ENCODE measurements at regions not wholly inside any gene's neighbourhood (a gene's known extent, or its start where the extent isn't known, plus 50 kb on each side); places are given as distances from the start of the nearest gene placed in this dataset.

DNA sequence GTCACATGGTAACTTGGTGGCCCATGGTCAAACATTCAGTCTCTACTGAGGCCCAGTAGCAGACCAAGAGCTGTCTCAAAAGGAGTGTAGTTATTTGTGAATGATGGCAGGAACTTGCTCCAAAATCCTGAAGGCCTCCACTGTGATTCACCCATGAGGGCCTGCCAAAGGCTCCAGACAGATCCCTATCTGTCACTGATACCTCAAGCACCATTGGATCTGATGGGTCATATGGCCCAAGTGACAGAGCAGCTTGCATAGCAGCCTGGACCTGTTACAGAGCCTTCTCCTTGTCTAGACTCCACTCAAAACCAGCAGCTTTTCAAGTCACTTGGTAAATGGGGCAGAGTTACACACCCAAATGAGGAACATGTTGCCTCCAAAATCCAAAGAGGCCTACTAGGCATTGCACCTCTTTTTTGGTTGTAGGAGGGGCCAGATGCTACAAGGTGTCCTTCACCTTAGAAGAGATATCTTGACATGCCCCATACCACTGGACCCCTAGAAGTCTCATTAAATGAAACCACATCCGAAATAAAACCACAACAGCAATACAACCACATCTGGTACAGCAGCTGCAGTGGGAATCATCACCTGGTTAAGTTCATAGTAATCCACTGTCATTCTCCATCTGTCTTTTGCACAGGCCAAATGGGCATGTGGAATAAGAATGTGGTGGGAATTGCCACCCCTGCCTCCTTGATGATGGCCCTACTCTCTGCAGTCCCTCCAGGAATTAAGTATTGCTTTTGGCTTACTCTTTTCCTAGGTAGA lies 150.4 kb upstream of the MAX start:
- no peak for DNase-seq

DNA sequence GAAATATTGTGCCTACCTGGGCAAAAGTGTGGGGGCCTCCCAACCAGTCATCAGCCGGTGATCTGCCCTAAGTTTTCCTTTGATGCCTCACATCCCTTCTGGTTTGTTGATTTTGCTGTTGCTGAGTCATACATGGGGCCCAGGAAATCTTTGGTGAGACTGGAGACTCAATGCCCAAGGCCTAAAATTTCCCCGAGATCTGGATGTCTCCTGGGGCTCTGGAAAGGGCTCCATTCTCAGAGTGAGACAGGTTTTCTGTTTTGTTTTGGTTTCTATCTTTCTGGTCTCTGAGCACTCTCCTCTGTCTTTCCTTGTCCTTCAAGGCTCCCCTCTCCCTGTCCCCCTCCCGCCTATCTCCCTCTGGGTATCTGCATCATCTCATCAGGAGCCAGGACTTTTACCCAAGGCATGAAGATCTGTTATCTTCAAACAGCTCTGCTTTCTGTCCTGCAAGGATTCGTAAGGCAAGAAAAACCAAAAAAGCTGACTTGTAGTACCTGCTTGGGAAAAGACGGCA lies 152.8 kb upstream of the MAX start:
- no peak for DNase-seq

DNA sequence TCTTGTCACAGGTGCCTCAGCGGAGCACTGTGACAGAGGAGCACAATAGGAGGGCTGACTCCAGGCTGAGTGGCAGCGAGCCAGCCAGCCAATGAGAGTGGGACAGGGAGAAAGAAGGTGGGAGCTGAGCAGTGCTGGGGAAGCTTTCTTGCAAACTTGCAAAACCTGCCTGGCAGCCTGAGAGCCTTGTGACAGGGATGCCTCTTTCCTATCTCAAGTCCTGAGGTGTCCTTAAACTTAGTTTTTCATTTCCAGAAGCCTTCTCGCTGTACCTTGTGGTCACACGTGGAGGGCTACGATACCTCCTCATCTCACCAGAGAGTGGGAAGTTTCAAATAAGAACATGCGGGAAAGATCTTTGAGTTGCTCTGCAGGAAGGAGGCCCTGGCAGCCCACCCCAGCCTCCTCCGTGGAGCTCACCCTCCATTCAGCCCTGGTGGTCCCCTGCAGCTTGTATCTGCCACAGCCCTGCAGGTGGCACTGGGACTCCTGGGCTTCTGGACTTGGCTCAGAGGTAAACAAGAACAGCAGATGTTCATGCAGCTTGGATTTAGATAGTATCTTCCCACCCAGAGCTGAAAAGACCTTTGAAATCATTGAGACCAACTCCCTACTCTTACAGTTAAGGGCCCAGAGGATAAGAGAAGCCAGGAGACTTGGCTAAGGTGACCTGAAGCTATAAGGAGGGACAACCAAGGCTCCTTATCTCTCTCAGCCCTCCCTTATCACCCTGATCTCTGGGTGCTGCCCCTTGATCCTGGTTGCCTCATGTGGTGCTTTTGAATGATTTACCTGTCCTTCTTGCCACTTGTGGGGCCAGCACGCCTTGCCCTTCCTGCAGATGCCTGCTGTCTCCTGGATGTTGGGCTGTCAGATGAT lies 153.5 kb upstream of the MAX start:
- peak; percentile 69 for DNase-seq

DNA sequence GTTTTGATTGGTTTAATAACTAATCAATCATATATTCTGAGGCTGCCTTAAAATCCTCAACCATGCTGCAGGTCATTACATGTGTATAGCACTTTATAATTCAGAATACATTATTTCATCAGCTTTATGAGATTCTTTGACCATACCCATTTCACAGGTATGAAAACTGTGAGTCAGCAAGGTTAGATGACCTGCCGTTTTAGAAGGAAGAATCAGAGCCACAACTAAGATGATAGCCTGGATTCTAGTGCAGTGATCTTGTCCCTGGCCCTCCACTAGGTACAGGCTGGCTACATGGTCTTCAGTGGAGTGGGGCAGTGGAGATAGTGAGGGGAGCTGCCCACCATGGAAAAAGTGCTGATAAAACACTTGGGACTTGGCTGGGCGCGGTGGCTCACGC lies 154.4 kb upstream of the MAX start:
- no peak for DNase-seq

DNA sequence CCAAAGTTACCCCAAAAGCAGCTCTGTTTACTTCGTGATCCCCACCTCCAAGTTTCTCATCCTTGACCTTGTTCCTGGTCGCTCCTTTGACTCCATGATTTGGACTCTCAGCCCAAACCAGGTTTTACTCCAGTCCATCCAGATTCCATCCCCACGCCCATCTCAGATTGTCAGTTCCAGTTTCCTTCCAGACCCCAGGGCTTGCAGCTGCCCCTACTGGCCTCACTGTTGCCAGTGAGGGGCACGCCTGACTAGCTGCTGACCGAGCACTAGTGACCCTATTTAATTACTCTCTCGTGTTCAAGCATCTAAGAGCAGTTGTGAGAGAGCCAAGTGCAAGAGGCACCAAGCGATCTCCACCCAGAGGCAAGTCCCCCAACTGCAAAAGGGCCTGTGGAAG lies 155.1 kb upstream of the FUT8 start:
- no peak for DNase-seq

DNA sequence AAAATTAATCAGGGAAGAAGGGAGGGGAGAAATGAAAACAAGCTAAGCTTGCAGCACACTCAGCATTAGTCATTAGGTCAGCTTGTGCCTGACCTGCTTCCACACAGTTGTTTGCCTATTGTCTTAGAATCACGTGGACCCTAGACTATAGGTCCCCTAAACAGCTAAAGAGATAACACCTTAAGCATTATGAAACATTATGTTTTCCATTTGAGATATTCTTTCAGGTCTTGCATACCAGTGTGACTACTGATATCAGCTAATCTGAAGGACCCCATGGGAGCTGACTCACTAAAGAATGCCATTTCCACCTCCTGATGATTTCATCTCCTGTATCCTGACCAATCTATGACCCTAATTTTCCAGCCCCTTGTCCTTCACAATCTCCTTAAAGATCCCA lies 154.1 kb upstream of the FUT8 start:
- DNase-seq: no peak

DNA sequence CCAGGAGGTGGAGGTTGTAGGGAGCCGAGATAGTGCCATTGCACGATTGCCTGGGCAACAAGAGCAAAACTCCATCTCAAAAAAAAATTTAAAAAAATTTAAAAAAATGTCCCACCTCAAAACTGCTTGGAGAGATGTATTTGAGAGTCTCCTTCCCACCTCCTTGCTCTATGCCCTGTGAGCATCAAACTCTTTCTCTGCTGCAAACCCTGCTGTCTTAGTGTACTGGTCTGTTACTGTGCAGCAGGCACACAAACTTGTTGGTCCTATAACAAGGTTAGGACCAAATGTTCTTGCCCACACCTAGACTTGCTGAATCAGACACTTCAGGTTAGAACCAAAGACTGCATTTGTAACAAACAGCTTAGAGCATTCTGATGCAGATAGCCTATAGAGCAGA lies 153.5 kb upstream of the FUT8 start:
- no peak for DNase-seq

DNA sequence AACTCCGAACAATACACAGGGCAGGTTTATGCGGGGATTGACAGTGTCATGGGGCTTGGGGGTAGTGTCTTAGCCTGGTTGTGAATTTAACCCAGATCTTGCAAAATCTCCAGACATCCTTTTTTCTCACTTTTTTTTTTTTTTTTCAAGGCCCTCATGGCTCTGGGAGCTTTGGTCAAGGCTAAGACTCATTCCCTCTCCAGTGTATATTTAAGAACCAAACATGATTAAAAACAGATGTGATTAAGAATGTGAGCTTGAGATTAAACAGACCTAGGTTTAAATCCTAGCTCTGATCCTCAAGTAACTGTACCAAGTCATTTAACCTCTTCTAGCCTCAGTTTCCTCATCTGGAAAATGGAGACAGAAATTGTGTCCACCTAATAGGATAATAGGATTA lies 151.7 kb upstream of the FUT8 start:
- no peak for DNase-seq

DNA sequence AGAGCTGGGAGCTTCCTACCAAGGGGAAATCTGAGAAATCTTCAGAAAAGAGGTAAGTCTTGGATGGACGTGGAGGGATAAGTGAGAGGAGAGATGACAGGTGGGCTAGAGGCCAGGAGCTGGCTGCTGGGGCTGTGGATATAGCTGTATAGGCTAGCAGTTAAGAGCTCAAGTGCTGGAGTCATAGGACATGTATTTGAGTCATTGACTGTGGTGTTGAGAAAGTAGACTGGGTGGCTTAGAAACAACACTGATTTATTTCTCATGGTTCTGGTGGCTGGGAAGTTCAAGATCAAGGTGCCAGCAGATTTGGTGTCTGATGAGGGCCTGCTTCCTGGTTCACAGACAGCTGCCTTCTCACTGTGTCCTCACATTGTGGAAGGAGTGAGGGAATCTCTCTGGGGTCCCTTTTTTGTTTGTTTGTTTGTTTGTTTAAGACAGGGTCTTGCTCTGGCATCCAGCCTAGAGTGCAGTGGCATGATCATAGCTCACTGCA lies 151.1 kb upstream of the FUT8 start:
- DNase-seq: no peak

DNA sequence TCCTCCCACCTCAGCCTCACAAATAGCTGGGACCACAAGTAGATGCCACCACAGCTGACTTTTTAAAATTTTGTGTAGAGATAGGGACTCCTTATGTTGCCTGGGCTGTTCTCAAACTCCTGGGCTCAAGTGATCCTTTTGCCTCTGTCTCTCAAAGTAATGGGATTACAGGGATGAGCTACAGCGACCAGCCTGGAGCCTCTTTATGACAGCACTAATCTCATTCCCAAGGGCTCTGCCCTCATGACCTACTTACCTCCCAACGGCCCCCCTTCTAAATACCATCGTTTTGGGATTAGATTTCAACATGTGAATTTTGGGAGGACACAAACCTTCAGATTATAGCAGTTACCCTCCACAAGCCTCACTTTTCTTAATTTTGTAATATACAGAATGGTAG lies 150.6 kb upstream of the FUT8 start:
- no peak for DNase-seq

DNA sequence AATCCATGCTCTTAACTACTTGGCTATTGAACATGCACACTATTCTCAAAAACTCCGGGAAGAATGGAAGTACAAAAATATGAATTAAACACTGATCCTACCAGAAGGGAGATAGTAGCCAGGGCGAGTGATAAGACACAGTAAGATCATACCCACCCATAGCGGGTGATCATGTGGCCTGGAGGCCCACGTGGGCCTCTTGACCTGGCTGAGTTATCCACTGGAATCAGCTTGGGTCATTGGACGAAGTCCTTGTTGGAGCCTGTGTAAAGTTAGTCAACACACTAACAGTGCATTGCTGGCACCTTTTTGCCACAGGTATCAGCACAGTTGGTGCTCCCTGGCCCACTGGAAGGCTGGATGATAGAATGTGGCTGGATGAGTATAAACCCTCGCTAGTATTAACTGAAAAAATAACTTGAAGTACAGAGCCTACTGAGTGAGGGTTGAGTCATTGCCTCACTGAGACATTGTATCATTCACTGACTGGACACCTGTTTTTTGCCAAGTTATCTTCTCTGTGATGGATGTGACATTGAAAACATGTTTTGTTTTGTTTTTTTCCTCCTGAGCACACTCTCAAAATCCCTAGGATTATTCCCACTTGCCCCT lies 149.2 kb upstream of the FUT8 start:
- no peak for DNase-seq

DNA sequence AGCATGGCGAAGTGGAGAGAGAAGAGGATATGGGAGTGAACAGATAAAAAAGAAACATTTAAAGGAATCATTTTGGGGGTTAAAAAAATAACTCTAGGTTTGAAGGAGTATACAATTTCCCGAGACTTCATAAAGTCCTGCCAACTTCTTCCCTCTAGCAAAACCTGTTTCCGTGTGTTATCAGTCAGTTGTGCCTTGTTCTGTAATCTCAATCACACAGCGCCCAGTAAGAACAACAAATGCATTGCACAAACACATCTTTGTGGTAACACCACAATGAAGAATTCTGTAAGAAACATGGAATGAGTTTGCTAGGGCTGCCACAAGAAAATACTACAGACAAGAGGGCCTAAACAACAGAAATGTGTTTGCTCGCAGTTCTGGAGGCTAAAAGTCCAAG lies 144.7 kb upstream of the FUT8 start:
- DNase-seq: no peak

DNA sequence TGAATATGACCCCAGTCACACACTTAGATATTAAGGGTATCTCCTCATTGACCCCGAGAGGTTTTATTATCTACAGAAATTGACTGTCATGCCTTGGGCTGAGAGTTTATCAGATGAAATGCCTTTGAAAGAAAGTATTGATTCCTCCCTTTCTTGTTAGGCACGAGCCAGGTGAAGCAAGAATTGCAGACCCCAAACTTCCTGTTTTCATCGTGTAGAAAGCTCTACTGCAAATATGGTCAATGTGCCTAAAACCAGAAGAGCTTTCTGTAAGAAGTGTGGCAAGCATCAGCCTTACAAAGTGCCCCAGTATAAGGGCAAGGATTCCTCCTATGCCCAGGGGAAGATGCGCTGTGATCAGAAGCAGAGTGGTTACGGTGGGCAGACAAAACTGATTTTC lies 143.9 kb upstream of the FUT8 start:
- DNase-seq: no peak

DNA sequence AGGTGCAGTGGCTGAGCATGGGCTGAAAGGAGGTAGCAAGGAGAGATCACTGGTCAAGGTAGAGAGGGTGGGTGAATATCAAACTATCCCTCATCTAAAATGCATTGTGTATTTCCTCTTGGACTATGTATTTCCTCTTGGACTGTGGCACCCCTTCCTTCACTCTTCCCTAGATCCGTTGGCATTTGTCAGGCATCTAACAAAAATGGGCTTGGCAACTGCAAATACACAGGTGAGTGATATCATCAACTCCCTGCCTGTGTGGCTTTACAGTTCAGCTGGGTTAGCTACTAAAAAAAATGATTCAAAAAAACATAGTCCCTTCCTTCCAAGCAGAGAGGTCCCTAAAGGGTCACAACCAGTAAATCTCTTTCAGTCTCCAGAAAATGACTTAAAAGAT lies 142.8 kb upstream of the FUT8 start:
- no peak for DNase-seq

DNA sequence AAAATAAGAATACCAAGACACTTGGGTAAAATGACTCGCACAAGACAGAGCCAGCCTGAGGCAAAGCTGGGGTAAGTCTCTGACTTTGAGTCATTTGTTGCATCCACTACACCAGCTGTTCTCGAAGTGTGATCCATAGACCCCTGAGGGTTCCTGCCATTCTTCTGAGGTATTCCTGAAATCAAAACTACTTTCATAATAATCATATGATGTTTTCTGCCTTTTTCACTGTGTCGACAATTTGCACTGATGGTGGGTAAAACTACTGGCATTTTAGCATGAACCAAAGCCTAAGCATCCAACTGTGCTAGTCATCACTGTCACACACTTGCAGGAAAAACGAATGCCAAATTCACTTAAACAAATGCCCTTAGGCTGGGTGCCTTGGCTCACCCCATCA lies 135.5 kb upstream of the FUT8 start:
- no peak for DNase-seq

DNA sequence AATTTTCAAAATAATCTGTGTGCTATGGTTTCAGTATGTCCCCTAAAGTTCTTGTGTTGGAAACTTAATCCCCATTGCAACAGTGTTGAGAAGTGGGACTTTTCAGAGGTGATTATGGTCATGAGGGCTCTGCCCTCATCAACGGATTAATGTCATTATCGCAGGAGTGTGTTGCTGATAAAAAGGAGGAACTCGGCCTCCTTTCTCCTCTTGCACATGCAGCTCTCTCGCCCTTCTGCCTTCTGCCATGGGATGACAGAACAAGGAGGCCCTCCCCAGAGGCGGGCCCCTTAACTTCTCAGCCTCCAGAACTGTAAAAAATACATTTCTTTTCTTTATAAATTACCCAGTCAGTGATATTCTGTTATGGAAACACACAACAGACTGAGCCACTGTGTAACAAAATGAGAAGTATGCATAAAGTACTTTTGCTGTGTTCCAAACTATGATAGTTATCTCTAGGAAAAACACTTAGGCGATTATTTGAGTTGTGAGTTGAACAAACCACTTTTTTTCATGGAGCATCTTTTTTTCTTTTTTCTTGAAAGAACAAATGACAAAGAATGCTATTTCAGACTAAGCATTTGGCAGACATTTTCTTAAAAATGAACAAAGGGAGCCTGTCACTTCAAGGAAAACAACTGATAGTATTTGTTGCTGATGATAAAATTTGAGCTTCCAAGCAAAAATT lies 134.8 kb upstream of the FUT8 start:
- no peak for DNase-seq

DNA sequence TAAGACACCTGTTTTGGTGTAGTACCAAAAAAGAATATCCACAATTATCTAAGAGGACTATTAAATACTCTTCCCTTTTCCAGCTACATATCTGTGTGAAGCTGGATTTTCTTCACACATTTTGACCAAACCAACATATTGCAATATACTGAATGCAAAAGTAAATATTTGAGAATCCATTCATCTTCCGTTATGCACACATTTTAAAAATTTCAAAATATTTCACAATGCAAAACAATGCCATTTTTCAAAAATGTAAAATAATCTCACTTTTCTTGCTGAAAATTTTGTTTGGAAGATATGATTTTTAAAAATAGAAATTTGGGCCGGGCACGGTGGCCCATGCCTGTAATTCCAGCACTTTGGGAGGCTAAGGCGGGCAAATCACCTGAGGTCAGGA lies 133.9 kb upstream of the FUT8 start:
- no peak for DNase-seq

DNA sequence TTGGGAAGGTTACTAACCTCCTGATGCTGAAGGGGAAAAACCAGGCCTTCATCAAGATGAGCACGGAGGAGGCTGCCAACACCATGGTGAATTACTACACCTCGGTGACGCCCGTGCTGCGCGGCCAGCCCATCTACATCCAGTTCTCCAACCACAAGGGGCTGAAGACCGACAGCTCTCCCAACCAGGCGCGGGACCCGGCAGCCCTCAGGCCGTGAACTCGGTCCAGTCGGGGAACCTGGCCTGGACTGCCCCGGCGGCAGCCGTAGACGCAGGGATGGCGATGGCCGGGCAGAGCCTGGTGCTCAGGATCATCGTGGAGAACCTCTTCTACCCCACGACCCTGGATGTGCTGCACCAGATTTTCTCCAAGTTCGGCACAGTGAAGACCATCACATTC lies 133.0 kb upstream of the FUT8 start:
- DNase-seq: no peak

DNA sequence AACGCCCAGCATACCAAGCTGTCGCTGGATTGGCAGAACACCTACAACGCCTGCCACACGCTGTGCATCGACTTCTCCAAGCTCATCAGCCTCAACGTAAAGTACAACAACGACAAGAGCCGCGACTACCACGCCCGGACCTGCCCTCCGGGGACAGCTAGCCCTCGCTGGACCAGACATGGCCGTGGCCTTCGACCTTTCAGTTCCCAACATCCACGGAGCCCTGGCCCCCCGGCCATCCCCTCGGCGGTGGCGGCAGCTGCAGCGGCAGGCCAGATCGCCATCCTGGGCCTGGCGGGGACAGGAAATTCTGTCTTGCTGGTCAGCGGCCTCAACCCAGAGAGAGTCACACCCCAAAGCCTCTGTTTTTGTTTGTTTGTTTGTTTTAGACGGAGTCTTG lies 132.6 kb upstream of the FUT8 start:
- no peak for DNase-seq

DNA sequence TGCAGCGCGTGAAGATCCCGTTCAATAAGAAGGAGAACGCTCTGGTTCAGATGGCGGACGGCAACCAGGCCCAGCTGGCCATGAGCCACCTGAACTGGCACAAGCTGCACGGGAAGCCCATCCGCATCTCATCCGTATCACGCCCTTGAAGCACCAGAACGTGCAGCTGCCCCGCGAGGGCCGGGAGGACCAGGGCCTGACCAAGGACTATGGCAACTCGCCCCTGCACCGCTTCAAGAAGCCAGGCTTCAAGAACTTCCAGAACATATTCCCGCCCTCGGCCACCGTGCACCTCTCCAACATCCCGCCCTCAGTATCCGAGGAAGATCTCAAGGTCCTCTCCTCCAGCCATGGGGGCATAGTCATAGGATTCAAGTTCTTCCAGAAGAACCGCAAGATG lies 131.9 kb upstream of the FUT8 start:
- DNase-seq: no peak

DNA sequence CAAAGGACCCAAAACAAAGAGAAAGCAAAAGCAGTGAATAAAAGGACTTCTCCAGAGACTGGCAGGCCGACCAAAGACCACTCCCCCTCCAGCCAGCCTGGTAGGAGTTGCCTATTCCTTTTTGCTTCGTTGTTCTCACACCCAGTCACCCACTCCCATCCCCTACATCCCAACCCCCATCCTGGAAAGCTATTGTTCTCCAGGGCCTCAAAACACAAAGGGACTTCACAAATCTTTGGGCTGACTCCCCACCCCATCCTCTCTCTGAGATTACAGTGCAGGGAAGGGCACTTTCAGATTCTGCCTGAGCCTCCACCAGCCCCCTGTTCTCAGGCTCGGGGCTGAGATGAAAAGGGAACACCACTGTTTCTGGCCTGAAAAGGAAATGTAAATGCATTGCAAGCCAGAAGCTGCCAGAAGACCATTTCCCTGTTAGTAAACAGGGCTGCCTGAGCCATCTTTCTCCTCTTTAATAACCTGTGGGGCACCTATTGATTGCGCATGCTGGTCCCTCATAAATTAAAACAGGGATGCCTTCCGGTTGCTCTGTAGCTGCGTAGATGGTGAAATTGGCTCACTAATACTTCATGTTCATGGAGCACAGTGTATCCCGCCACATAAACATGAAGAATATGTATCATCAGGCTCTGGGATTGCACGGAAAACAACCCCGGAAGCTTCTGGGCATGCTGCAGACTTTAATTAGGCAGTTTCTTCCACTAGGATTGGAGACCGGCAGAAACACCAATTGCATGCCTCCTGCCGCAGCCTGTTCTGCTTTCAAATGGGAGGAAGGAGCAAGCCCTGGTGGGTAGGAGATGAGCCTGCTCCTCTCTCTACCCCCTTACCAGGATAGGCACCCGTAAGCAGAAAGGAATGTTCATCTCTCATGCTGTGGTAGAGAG lies 130.3 kb upstream of the FUT8 start:
- peak; percentile 74 for DNase-seq

DNA sequence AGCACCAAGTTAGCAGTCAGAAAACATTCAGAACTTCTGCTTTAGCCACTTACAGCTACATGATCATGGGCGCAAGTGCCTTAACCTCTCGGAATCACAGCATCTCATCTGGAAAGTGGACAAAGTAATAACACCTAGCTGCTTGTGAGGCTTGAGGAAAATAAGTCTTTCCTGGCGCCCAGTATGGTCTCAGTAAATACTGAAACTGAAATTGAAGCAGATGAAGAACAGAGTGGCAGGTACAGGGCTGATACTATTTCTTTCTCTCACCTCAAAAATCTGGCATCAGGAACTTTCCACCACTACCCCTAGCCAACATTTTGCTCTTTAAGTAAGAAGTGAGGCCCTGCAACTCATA lies 129.7 kb upstream of the FUT8 start:
- DNase-seq: no peak

All from eye (tissue), 1 donor.